GM18867 (cell line): ENCODE measurements at regions not wholly inside any gene's neighbourhood (a gene's known extent, or its start where the extent isn't known, plus 50 kb on each side); places are given as distances from the start of the nearest gene placed in this dataset.

Experiments
- ATAC-seq: cut with Tn5 transposase; IDR thresholded peaks from one replicate; pipeline ENCODE4 v1.9.1; 2021; ENCODE audit warnings: mild to moderate bottlenecking, moderate library complexity; ENCODE audit not compliant: unreplicated experiment

DNA sequence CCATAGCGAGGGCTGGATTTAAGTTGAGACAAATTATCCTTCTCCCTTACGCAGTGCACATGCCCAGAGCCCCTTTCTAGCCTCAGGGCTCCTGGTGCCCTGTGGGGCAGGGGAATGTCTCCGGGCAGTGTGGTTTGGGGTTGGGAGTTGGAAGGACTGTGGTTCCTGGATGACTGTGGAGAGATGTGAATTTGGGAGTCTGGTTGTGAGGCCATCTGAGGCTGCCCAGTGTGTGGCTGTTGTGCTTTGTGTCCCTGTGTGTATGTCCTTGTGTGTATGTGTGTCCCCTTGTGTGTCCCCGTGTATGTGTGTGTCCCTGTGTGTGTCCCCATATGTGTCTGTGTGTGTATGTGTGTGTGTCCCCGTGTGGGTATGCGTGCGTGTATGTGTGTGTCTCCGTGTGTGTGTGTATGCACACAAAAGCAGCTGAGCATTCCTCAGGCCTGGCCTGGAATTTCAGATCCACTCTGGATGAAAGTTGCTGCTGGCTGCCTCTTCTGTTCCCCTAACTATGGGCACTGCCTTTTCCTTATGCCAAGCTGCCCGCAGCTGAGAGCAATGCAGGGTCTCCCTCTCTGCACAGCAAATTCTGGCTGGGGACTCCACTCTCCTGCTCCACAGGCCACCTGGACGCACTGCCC, 65.4 kb downstream of the UBIAD1 start:
- ATAC-seq, result no peak

DNA sequence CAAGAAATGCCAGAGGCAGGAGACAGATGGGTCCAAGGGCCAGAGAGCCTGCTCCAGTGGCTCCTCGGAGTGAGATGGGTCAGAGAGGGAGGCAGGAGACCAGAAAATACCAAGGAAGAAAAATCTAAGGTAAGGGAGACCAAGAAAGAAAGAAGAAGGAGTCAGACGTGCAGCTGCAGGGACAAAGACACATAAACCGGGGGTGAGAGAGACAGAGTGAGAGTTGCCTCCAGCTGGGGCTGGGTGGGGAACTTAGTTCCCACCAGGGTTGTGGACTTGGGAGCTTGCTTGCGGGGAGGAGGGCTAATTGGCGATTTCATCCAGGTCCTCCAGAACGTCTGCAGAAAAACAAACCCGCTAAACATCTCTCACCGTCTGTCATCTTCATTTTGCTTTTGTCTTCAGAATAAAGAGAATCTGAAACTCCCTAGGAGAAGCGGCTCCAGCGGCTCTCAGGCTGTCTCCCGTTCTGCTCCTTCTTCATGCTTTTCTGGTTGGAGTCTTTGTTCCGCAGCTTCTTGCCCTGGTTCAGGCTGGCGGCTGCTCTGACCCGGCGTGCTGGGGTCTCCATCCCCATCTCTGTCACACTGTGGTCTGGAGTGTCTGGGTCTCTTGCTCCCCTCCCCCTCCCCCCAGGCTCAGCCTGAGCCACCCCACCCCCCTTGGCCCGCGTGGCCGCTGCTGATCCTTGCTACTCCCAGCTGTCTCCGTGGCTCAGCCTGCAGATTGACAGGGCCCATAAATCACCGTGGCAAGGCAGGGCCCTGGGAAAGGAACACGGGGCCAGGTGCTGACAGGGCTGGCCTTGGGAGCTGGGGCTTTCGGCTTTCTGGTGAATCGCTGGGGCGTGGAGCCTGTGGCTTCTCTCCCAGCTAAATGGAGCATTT, 66.6 kb downstream of the UBIAD1 start:
- ATAC-seq, result no peak

DNA sequence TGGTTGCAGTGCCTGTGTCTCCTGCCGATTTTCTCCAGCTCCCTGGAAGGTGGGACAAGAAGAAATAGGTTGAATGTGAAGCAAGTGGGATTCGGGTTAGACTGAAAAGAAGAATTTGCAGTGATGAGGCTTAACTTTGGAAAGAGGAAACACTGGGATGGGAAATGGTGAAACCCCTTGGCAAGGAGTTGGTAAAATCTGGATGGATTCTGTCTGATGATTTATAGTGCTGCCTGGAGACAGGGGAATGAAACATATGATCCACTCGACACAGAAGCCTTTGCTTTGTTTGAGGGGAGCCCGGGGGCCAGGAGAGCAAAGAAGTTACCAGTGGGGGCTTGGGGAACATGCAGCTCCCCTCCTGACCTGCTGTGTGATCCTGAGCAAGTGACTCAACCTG, 67.2 kb downstream of the UBIAD1 start:
- no peak for ATAC-seq

DNA sequence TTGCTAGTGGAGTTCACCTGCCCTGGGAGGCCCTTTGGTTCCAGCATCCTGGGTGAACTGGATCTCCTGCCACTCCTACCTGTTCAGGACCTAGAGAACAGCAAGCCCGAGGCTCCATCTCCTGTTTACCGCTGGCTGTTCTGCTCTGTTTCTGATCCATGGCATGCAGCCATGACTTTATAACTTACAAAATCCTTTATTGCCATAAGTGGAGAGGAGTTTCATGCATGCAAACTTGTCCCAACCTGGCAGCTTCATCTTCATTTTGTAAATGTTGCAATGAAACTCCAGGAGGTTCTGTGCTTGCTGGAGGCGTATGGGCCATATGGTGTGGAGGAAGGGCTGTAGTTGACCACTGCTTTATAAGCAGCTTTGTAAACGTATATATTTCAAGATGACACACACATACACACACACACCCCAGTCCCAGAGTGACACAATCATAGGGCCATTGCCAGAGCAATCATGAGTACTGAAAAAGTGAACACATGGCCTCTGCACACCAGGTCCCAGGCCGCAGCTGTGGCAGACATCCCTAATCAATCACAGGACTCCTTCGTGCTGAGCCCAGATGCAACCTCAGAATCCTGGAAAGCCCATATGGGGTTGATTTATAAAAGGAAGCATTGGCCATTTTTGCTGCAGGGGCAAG, 69.0 kb downstream of the UBIAD1 start:
- no peak for ATAC-seq

DNA sequence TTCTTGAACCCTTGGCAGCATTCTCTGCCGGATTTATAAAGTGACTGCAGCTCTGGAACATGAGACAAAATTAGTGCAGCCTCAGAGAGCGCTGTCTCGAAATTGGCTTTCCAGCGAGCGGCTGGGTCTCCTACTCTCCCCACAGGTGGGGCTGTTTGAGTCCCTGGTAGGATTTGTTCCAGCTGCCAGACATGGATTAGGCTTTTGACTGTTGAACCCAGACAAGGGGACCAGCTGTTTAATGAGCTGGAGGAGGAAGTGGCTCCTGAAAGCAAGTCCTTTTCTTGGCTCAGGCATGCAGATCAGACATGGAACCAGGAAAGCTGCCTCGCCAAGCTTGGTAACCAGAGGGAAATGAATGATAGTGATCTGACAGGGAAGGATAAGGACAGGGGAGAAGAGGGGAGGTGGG, 69.6 kb downstream of the UBIAD1 start:
- ATAC-seq, result no peak

DNA sequence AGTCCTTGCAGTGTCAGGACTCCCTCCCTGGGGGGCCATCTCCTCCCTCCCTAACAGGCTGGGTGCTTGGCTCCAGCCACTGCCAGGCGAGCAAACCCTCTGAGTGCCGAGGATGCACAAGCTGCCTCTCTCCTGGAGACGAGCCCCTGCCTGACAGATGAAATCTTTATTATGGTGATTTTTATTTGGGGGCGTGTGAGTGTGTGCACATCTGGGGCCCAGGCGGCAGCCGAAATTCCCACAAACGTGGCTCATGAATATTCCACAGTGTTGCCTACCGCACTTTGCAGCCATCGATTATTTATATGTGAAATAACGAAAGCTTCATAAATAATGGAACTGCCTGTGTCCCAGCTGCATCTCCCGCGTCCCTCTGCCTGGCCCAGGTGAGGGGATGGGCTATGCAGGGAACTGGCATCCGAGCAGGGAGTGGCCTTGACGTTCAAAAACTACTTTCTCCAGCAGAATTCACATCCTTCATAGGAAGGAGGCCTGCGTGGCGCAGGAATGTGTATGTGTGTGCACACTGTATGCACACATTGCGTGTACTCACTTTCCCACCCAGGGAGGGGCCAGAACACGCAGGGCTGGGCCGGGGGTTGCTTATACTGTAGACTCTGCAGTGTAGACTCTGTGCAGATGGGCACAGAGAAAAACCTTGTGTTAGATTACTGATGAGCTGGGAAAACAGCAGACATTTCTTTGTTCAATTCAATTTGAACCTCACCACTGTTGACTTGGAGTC, 73.1 kb downstream of the UBIAD1 start:
- no peak for ATAC-seq

DNA sequence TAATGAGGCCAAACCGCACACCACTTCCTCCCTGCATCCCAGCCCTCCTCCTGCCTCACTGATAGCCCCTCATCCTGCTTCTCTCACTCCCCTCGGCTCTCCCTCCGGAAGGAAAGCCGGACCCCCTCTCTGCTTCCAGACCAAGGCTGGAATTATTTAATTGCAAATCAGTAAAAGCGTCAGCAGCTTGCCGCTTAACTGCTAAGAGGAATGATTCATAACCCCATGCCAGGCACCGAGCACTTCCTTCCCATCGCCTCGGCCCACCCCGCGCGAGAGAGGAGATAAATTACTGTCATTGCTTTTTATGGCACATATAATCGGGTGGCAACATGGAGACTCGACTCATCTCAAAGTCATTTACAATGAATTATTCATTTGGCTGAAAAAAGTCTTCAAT, 77.3 kb downstream of the UBIAD1 start:
- ATAC-seq, result no peak

DNA sequence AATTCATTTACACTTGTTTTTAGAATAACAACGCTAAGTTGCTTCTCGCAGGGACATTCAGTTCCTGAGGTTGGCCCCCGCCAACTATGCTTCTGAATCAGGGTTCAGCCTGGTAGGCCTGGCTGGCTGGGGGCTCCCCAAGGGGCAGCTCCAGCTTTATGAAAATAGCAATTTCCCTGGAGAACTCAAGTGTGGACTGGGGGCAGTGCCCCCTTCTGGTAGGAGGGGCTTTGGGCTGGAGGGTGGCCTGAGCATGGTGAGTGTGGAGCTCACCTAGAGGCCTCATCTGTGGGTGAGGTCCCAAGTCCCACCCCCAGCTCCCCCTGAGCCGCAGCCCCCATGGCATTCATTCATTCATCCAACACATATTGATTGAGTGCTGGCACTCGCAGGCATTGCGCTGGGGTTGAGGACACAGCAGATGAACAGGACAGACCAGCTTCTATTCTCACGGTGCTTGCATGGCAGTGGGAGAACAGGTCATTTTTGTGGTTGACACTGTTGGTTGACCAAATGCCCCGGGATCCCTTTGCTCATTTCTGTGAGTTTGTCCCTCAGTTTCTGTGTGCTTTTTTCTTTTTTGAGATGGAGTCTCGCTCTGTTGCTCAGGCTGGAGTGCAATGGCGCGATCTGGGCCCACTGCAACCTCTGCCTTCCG, 79.2 kb downstream of the UBIAD1 start:
- no peak for ATAC-seq

DNA sequence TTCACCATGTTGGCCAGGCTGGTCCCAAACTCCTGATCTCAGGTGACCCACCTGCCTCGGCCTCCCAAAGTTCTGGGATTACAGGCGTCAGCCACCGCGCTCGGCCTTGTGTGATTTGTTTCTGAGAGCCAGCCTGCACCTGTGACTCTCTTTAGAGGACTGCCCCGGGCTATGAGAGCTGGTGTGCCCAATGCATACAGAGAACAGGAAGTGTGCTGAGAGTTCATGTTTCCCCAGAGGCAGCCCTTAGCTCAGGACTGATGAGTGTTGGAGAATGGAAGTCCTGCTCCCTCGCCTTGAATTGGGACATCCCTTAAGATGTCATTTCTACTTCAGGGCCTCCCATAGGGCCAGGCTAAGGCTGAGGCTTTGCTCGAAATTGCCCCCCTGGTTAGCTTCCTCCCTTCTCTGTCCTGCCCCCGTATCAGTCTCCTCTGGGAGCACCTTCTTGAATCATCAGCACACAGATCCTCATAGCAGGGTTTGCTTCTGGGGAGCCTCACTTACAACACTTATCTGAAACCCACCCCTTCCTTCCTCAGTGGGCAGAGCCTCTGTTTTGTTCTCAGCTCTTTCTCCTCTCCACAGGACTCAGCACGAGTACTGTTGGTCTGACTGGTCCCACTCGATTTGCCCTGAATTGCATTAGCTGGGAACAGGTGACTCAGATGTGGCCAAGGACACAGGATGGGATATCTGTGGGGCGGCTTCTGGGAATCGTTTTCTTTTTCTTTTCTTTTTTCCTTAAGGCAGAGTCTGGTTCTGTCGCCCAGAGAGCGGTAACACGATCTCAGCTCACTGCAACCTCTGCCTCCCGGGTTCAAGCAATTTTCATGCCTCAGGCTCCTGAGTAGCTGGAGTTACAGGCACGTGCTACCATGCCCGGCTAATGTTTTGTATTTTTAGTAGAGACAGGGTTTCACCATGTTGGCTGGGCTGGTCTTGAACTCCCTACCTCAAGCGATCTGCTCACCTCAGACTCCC, 80.1 kb downstream of the UBIAD1 start:
- ATAC-seq, result no peak

DNA sequence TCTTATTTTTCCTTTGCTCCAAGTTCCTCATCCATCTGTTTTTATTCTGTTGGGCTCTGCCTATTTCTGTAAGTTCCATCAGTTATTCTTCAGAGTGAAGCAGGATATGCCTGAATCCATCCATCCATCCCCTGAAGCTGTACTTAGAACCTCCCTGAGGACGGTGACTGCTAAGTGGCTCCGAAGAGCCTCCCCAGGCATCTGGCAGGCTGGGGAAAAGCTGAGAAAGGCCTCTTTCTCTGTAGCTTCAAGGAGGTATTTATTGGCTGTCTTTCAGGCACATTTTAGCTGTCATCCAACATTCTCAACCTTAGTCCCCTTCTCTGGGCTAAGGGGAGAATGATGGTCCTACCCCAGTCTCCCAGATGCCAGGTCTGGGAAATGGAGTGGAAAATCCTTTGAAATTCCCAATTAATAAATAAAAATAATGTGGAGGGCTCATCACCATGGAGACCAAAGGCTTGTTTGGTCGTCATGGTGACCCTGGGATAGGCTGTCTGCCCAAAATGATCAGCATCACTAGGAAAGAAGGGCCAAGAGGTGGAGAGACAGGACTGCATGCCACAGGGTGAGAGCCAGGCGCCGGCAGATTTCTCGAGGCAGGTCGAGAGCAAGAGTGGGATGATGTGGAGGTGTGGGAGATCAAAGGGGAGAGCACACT, 82.0 kb downstream of the UBIAD1 start:
- ATAC-seq, result no peak

DNA sequence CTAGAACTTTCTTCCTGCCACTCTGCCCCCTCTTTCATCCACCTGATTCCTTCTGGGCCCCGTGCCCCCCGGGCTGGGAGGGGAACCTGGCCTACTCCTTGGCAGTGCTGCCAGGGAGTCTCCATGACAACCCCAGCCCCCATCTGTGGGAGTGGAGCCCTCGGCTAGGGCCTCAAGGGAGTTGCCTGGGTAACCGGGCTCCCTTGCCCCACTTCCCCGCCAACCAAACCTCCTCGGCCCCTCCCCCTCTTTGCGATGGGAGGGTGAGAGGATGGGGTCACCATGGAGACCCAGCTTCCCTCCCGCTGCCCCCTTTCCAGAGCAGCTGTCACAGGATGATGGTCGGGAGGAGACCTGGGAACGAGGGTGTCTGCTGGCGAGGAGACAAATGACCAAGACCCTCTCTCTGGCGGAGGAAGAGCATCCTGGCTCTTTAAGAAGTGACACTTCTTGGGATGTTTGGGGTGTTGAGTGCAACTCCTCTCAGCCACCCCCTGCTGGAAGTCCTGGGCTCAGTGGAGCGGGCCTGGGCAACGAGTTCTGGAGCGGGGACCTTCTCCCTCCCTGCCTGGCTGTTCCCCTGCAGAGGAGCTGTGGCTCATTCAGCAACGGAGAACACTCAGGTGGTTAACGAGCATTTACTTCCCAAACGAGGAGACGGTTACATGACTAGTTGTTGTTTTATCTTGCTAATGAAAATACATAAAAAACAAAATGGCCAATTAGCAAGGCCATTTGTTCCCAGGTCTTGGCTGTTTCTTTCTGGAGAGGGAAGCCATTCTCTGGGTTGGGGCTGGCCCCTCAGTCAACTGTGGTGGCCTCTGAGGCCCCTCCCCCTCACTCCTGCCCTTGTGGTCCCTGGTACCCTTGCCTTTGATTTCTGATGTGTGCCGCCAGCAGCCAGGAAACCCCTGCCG, 82.8 kb downstream of the UBIAD1 start:
- no peak for ATAC-seq

DNA sequence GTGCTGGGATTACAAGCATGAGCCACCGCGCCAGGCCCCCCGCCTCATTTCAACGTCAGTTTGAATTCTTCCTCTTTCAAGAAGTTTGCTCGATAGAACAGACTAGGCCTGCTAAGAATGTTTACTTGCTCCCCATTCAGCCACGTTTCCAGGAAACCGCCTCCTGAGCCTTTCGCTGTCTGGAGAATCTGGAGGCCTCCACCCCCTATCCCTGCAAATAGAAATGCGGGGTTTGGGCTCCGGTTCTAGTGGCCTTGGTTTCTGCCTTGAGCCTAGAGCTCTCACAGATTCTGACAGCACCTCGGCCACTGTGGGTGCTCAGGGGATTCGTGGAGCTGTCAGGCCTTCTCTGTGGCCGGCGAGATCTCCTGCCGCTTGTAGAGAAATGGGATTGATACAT, 84.3 kb downstream of the UBIAD1 start:
- ATAC-seq, result no peak

DNA sequence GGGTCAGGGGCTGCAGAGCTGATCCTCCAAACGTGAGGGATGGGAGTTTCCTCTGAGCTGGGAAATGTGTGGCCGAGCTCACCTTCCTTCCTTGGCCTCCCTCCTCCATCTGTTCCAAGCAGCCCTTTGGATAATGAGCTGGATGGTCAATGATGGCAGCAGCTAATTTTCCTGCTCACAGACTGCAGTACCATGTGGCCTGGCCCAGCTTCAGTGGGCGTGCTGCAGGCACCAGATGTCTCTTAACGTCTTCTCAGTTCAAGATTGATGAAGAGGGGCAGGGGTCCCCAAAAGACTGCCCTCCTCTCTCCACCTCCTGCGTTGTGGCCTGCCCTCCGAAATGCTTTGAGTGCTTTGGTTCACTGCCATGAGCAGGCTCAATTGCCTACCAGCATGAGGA, 86.0 kb downstream of the UBIAD1 start:
- ATAC-seq, result no peak

DNA sequence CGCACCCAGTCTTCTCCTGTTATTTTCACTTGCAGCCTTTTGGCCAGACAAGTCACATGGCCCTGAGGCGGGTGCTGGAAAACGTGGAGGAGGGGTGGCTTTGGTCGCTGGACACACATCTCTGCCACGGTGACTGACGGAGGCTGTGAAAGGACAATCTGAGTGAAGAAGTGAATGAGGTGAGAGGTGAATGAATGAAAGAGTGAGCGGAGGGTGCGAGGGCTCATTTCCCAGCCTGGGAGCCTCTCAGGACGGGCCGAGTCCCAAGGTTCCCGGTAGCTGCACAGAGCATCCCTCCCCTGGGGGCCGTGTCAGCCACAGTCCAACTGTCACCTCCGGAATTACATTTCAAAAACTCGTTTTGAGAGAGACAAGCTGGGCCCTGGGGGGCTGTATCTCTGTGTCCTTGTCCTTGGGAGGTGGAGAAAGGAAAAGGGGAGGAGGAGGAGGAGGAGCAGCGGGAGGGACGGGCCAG, 89.6 kb downstream of the UBIAD1 start:
- no peak for ATAC-seq

DNA sequence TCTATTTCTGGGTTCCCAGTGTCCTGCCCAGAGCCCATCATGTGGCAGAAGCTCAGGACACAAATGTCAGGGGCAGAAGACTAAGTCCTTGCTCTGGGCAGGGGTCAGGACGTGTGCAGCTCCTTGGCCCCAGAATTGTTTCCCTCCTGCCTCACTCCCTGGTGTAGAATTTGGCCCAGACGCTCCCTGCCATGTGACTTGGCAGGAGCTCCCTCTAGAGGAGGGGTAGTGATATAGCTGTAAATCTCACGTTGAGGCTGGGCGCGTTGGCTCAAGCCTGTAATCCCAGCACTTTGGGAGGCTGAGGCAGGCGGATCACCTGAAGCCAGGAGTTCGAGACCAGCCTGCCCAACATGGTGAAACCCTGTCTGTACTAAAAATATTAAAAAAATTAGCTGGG, 91.2 kb downstream of the UBIAD1 start:
- ATAC-seq, result no peak

DNA sequence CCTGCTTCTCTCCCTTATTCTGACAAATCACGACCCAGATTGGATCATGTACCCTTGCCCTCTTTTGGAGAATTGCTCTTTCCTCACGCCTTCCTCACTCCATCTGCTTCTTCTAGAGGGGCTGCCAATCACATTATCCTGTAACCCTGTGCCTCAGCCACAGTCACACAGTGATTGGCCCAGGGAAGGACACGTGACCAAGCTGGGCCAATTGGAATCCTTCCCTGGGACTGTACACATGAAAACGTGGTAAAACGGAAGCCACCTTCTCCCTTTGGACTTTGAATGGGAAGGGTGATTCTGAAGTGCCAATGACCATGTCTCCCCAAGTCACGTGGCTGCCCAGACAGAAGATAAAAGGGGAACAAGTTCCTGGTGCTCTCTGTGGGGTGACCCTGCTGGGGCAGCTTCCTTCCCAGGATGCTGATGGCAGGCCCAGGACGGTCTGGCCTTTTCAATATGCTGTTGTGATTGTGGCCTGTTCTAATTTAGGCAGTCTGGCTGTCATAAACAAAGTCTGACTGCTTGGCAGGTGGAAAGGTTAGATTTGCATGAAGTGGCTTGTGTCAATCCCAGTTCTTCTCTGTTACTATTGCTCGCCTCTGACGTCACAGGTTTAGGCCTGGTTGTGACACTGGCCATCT, 92.9 kb downstream of the UBIAD1 start:
- ATAC-seq, result no peak
